ENCODE measurements at regions not wholly inside any gene's neighbourhood (a gene's known extent, or its start where the extent isn't known, plus 50 kb on each side); places are given as distances from the start of the nearest gene placed in this dataset.
"Not testable (repeated sequence)": the region's sequence is repeated elsewhere in the genome, so short reads cannot be mapped to it uniquely, and the experiment has no call there.

DNA sequence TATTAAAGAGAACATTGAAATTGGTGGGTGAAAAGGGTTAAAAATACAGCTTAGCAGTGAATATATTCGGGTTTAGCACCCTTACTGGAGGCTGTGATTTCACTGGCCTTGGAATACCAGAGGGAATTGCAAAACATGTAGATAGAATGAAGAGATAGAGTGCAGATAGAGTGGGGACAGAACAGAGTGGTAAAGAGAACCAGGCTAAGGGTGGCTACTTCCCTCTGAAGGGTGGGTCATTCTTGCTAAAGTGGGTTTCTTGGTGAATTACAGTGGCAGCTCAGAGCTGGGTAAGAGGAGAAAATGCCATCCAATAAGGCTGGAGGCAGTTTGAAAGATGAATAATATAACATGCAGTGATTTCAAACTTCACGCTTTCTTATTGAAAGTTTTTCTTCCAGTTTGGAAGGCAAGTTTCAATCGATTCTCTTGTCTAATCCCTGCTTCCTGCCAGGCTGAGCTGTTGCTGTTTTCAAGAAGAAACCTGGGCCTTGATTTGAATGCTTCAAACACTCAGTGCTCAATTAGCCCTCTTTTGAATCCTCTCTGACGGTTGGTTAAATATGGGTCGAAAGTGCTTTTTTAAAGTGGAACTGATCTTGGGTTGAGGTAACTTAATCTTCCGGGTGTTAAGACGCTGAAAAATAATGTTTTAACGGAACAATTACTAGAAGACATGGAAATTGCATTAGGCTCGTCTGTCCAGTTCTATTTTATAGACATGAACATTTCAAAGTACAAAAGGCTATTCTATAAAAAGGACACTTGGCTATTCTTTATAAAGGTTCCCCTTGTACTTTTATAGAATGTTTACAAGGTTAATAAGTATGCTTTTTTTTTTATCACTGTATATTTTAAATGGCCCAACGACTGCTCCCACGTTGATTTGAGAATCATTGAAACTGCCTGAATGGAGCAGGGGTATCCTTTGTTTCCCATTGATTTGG is 203.3 kb downstream of the BCAS1 start:
- FAIRE-seq (no peak), DNase-seq (ENCODE audit: insufficient read length, low spot score) (no peak)
- no peak for TF ChIP-seq CTCF (IDR thresholded peaks at IDR 0.05; ENCODE audit: insufficient read depth, missing control alignments)

GRCh38 chr20:53865901-53866793 is 204.2 kb downstream of the BCAS1 start:
- DNase-seq (ENCODE audit: insufficient read length, low spot score) (no peak), FAIRE-seq (no peak)
- no peak for TF ChIP-seq CTCF (IDR thresholded peaks at IDR 0.05; ENCODE audit: insufficient read depth, missing control alignments)

DNA sequence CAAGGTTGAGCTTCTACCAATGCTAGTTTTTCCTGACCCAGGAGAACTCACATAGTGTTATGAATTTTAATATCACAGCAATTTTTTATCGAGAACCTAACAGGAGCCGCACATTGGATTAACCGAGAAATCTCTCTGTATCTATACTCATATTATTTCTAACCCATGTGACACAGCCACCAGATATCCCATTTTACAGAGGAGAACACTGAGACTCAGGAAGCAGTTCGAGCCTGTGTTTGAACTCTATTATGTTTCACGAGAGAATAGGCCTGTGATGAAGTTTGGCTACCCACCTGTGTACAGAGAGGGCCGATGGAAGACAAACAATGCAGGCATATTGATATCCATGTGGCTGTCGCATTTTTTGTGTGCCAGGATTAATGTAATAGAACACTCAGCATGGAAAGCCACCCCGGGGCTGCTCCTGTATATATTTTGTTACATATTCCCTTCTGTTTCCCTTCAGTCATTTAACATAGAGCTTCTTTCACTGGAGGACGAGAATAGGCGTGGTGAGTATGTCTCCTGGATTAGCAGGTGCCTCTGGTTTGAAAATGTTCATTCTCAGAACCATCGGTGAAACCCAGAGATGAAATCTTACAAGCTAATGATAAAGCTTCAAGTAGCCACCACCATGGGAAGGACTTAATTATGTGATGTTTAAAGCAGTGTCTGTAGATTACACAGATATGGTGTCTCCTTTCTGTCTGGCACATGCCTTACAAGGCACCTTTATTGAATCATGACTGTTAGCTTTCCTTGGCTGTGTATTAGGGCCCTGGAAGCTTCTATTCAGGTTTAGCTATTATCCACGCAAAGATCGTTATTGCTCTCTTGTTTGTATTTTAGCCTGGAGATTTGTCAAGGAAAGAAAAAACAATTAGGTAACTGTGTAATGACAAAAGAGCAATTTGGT is 205.4 kb downstream of the BCAS1 start:
- not testable (repeated sequence) for DNase-seq (ENCODE audit: insufficient read length, low spot score); FAIRE-seq

DNA sequence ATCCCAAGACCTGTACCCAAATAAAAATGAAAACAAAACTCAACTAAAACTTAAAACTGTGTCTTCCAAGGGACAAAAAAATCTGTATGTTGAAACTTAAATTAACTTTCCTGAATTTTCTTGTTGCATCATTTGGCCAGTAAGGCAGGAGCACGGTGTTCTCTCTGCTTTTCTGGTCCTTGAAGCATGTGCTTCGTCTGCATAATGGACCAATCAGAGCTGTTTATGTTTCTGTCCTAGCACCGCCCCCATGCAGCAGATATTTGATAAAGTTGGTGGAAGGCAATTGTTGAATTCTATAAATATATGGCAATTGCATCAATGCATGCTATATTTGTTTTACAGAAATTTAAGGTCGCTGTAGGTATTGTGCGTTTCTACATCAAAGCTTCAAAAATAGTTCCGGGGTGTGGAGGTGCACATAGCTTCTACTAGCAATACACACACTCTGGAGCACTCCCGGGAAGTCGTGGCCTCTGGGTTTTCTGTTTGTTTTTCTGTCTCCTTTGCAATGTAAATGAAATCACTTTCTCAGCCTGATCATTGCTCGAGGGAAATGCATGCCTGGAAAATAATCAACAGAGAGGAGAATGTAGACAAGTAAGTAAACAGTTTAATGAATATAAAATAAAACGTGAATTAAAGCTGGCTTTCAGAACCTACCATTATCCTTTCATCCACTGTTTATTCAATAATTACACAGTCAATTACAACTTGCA is 206.3 kb downstream of the BCAS1 start:
- FAIRE-seq; DNase-seq (ENCODE audit: insufficient read length, low spot score): not testable (repeated sequence)

- DNase-seq (ENCODE audit: insufficient read length, low spot score); FAIRE-seq: not testable (repeated sequence)
Observed at GRCh38 chr20:53863535-53863922, 206.9 kb downstream of the BCAS1 start.

GRCh38 chr20:53863039-53863438 is 207.4 kb downstream of the BCAS1 start:
- not testable (repeated sequence) for FAIRE-seq; DNase-seq (ENCODE audit: insufficient read length, low spot score)

GRCh38 chr20:53862490-53862889 is 207.9 kb downstream of the BCAS1 start:
- FAIRE-seq; DNase-seq (ENCODE audit: insufficient read length, low spot score): not testable (repeated sequence)

DNA sequence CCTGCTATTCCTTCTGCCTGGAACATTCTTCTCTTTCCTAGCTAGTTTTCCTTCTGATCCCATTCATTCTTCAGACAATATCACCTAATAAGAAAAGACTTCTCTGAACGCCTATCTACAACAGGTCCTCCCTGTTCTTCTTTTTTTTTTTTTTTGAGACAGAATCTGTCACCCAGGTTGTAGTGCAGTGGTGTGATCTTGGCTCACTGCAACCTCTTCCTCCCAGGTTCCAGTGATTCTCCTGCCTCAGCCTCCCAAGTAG is 208.3 kb downstream of the BCAS1 start:
- not testable (repeated sequence) for FAIRE-seq; DNase-seq (ENCODE audit: insufficient read length, low spot score)

DNA sequence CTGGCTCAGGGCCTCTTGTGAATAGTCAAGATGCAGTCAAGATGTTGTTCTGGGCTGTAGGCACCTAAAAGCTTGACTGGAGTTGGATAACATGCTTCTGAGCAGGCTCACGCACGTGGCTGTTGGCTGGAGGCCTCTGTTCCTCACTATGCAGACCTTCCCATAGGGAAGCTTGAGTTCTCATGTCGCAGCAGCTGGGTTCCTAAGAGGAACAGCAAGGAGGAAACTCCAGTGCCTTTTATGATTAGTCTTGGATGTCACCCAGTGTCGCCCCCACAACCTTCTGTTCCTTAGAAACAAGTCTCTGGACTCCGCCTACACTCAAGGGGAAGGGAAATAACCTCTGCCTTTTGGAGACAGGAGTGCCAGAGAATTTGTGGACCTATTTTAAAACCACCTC is 210.7 kb downstream of the BCAS1 start:
- no peak for DNase-seq (ENCODE audit: insufficient read length, low spot score)
- no peak for TF ChIP-seq CTCF (IDR thresholded peaks at IDR 0.05; ENCODE audit: insufficient read depth, missing control alignments)
- FAIRE-seq: no peak

- FAIRE-seq; DNase-seq (ENCODE audit: insufficient read length, low spot score): not testable (repeated sequence)
Observed at GRCh38 chr20:53859009-53859408, 211.4 kb downstream of the BCAS1 start.

DNA sequence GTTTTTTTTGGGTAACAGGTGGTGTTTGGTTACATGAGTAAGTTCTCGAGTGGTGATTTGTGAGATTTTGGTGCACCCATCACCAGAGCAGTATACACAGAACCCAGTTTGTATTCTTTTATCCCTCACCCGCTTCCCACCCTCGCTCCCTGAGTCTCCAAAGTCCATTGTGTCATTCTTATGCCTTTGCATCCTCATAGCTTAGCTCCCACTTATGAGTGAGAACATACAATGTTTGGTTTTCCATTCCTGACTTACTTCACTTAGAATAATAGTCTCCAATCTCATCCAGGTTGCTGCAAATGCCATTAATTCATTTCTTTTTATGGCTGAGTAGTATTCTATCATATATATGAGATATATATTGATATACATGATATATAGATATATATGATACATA is 211.9 kb downstream of the BCAS1 start:
- not testable (repeated sequence) for DNase-seq (ENCODE audit: insufficient read length, low spot score); FAIRE-seq

Data from D721Med (cell line).